ENCODE measurements at regions not wholly inside any gene's neighbourhood (a gene's known extent, or its start where the extent isn't known, plus 50 kb on each side); places are given as distances from the start of the nearest gene placed in this dataset.

GRCh38 chrX:141989815-141990214 lies 86.1 kb downstream of the MAGEC1 start:
- Histone ChIP-seq H3K14ac (ENCODE audit: insufficient read depth, low read length) (no peak overlapping the region), H3K56ac (ENCODE audit: insufficient read length, low read depth, low read length) (no peak overlapping the region), H2BK20ac (ENCODE audit: low read depth, low read length, poor library complexity, severe bottlenecking) (no peak overlapping the region), H4K20me1 (ENCODE audit: control insufficient read depth, insufficient read depth, insufficient read length) (no peaks in the 10 kb centered on the region), H3K27me3 (ENCODE audit: insufficient read depth, low read length) (no peaks in the 10 kb centered on the region), H3K4me2 (ENCODE audit: insufficient read depth, insufficient read length, low read length) (no peak overlapping the region), H2BK120ac (ENCODE audit: low read depth, low read length, poor library complexity, severe bottlenecking) (no peak overlapping the region), H2AK5ac (ENCODE audit: insufficient read length, low read length) (no peak overlapping the region), H3K79me2 (ENCODE audit: insufficient read depth, low read length) (no peaks in the 10 kb centered on the region), H2BK5ac (ENCODE audit: insufficient read length, low read length) (no peak overlapping the region), H4K91ac (ENCODE audit: insufficient read length, low read depth, low read length) (no peak overlapping the region), H2AFZ (ENCODE audit: low read length) (no peak overlapping the region), H4K5ac (ENCODE audit: insufficient read length, low read depth, low read length) (no peak overlapping the region), H4K8ac (replicated peaks; ENCODE audit: insufficient read length, low read depth, low read length) (no peak overlapping the region), H3K79me1 (ENCODE audit: insufficient read depth, low read depth, low read length, poor library complexity, severe bottlenecking) (no peaks in the 10 kb centered on the region), H3K4ac (ENCODE audit: low read depth, low read length) (no peak overlapping the region), H3K23ac (ENCODE audit: insufficient read length, low read depth, low read length) (no peak overlapping the region), H3K27ac (ENCODE audit: insufficient read length, low read depth, low read length) (no peak overlapping the region), H2BK12ac (ENCODE audit: insufficient read length, low read depth, low read length) (no peak overlapping the region), H3K18ac (ENCODE audit: insufficient read length, low read depth, low read length) (no peak overlapping the region), H3K4me1 (ENCODE audit: insufficient read depth, low read length) (no peaks in the 10 kb centered on the region), H3K9ac (ENCODE audit: extremely low read depth, insufficient read length, low read length) (no peak overlapping the region), H2BK15ac (ENCODE audit: low read depth, low read length) (no peak overlapping the region), H3K9me3 (ENCODE audit: control insufficient read depth, low read depth, low read length) (peaks cover 10% of the 10 kb centered on the region), H3T11ph (ENCODE audit: low read length) (no peak overlapping the region), H3K23me2 (ENCODE audit: insufficient read length, low read depth, low read length, poor library complexity, severe bottlenecking) (no peaks in the 10 kb centered on the region)
- H3K4me3 Mint-ChIP-seq: no peak overlapping the region
- peaks cover 0 to 7% (median 4%) of the 10 kb centered on the region in 3 experiments; a peak in 3 of 7 replicates for H3K36me3 Mint-ChIP-seq (ENCODE audit: insufficient read depth in 1 of 3, low read depth in 3 of 3)
- no peak for TF ChIP-seq CTCF (conservative IDR thresholded peaks at IDR 0.05)
- H3K4me1 Mint-ChIP-seq: no peaks in the 10 kb centered on the region
- peaks cover 75% of the 10 kb centered on the region in 2 experiments for H3K9me3 Mint-ChIP-seq
- DNase-seq: no peak
- H3K27ac Mint-ChIP-seq: no peak overlapping the region
- WGBS (ENCODE audit: extremely low coverage, insufficient read length, low lambda C conversion rate): no CpG with 5 or more reads among the region's 5 CpGs
- no peaks in the 10 kb centered on the region for H3K27me3 Mint-ChIP-seq (ENCODE audit: low read depth)

Measured in H9 (cell line).